ENCODE measurements at regions not wholly inside any gene's neighbourhood (a gene's known extent, or its start where the extent isn't known, plus 50 kb on each side); places are given as distances from the start of the nearest gene placed in this dataset.

- Mint-ChIP-seq H3K9me3 (peaks cover 13% of the 10 kb centered on the region), H3K27me3 (ENCODE audit: low read depth) (peaks cover 7% of the 10 kb centered on the region), H3K27ac (no peak overlapping the region), H3K4me3 (no peak overlapping the region), H3K36me3 (ENCODE audit: low read depth) (no peaks in the 10 kb centered on the region), H3K4me1 (ENCODE audit: low read depth) (no peaks in the 10 kb centered on the region)
- CTCF ChIA-PET: no interaction called here
- intact Hi-C loops (cut with micrococcal nuclease): no loop called here
- no peak for DNase-seq
Measured at GRCh38 chr5:174159327-174160114, 114.0 kb downstream of the NSG2 start.

- no peak for DNase-seq
- intact Hi-C loops (cut with micrococcal nuclease): no loop called here
- CTCF ChIA-PET: no interaction called here
- H3K4me1 Mint-ChIP-seq (ENCODE audit: low read depth): no peaks in the 10 kb centered on the region
- H3K27me3 Mint-ChIP-seq (ENCODE audit: low read depth): peaks cover 14% of the 10 kb centered on the region
- H3K4me3 Mint-ChIP-seq: no peak overlapping the region
- no peaks in the 10 kb centered on the region for H3K36me3 Mint-ChIP-seq (ENCODE audit: low read depth)
- peaks cover 4% of the 10 kb centered on the region for H3K9me3 Mint-ChIP-seq
- H3K27ac Mint-ChIP-seq: no peak overlapping the region
Measured at GRCh38 chr5:174165406-174165805, 119.9 kb downstream of the NSG2 start.

- H3K36me3 Mint-ChIP-seq (ENCODE audit: low read depth): no peaks in the 10 kb centered on the region
- H3K9me3 Mint-ChIP-seq: peaks cover 4% of the 10 kb centered on the region
- intact Hi-C loops (cut with micrococcal nuclease): no loop called here
- no peaks in the 10 kb centered on the region for H3K4me1 Mint-ChIP-seq (ENCODE audit: low read depth)
- no peak overlapping the region for H3K4me3 Mint-ChIP-seq
- no peak overlapping the region for H3K27ac Mint-ChIP-seq
- CTCF ChIA-PET: no interaction called here
- no peak for DNase-seq
- H3K27me3 Mint-ChIP-seq (ENCODE audit: low read depth): peaks cover 10% of the 10 kb centered on the region
Measured at GRCh38 chr5:174166231-174167079, 120.9 kb downstream of the NSG2 start.

- Mint-ChIP-seq H3K27ac (no peak overlapping the region), H3K36me3 (ENCODE audit: low read depth) (no peaks in the 10 kb centered on the region), H3K27me3 (ENCODE audit: low read depth) (peaks cover 10% of the 10 kb centered on the region), H3K4me1 (ENCODE audit: low read depth) (no peaks in the 10 kb centered on the region), H3K9me3 (peaks cover 4% of the 10 kb centered on the region), H3K4me3 (no peak overlapping the region)
- no peak for DNase-seq
- CTCF ChIA-PET: no interaction called here
- intact Hi-C loops (cut with micrococcal nuclease): no loop called here
Measured at GRCh38 chr5:174167080-174167910, 121.8 kb downstream of the NSG2 start.

GRCh38 chr5:174172152-174172551 lies 126.6 kb downstream of the NSG2 start:
- Mint-ChIP-seq H3K4me3 (no peak overlapping the region), H3K36me3 (ENCODE audit: low read depth) (no peaks in the 10 kb centered on the region), H3K27ac (no peak overlapping the region), H3K9me3 (peaks cover 4% of the 10 kb centered on the region), H3K27me3 (ENCODE audit: low read depth) (peaks cover 13% of the 10 kb centered on the region), H3K4me1 (ENCODE audit: low read depth) (no peaks in the 10 kb centered on the region)
- no peak for DNase-seq
- intact Hi-C loops (cut with micrococcal nuclease): no loop called here
- CTCF ChIA-PET: no interaction called here

GRCh38 chr5:174172566-174172965 lies 127.1 kb downstream of the NSG2 start:
- Mint-ChIP-seq H3K36me3 (ENCODE audit: low read depth) (no peaks in the 10 kb centered on the region), H3K27ac (no peak overlapping the region), H3K9me3 (peaks cover 4% of the 10 kb centered on the region), H3K4me1 (ENCODE audit: low read depth) (no peaks in the 10 kb centered on the region), H3K4me3 (no peak overlapping the region), H3K27me3 (ENCODE audit: low read depth) (peaks cover 13% of the 10 kb centered on the region)
- DNase-seq: no peak
- CTCF ChIA-PET: no interaction called here
- intact Hi-C loops (cut with micrococcal nuclease): no loop called here

DNA sequence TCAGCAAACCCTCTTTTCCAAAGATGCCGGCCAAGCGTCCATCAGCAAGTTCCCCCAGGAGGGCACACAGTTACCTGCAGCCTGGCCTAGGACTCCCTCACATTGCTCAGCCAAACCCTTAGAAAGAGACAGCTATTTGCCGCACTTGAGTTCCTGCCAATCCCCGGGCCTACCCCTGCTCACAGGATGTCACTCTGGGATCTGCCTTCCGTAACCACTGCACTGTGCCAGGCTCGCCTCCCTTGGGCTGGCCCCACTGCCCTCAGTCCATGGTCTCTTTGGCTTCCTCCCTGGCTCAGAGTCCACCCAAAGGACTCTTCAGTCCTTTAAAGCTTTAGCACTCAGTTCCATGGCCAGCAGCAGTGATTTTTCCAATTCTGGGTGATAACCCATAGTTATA lies 128.3 kb downstream of the NSG2 start:
- intact Hi-C loops (cut with micrococcal nuclease): no loop called here
- no peak for DNase-seq
- Mint-ChIP-seq H3K9me3 (peaks cover 2% of the 10 kb centered on the region), H3K4me1 (ENCODE audit: low read depth) (no peaks in the 10 kb centered on the region), H3K4me3 (no peak overlapping the region), H3K27me3 (ENCODE audit: low read depth) (peaks cover 13% of the 10 kb centered on the region), H3K27ac (no peak overlapping the region), H3K36me3 (ENCODE audit: low read depth) (no peaks in the 10 kb centered on the region)
- CTCF ChIA-PET: no interaction called here

DNA sequence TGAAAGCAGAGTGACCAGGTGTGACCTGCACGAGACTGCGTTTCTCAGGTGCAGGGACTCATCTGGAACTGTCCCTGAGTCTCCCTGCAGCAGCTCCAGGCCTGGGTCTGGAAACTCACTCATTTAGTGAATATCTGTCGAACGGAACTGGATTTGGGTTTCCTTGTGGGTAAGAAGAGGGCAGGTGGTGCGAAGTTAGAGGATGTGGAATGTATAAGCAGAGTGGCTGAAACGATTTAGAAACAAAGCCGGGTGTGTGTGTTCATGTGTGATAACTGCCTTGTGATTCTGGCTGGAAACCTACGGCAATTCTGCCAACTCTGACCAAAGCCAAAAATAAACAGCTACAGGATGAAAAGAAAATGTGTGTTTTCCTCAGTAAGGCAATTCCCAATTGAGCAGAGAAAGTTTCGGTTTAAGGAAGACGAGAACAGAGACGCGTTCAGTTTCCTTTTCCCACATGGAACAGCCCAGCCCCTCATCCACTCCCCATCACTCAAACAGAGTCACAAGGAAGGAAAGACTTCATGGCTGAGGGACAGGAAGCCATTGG lies 130.3 kb downstream of the NSG2 start:
- Mint-ChIP-seq H3K27ac (no peak overlapping the region), H3K9me3 (no peaks in the 10 kb centered on the region), H3K4me1 (ENCODE audit: low read depth) (no peaks in the 10 kb centered on the region), H3K27me3 (ENCODE audit: low read depth) (peaks cover 13% of the 10 kb centered on the region), H3K36me3 (ENCODE audit: low read depth) (no peaks in the 10 kb centered on the region), H3K4me3 (no peak overlapping the region)
- DNase-seq: no peak
- intact Hi-C loops (cut with micrococcal nuclease): no loop called here
- CTCF ChIA-PET: no interaction called here

- Mint-ChIP-seq H3K4me1 (ENCODE audit: low read depth) (no peaks in the 10 kb centered on the region), H3K27ac (no peak overlapping the region), H3K9me3 (no peaks in the 10 kb centered on the region), H3K27me3 (ENCODE audit: low read depth) (peaks cover 15% of the 10 kb centered on the region), H3K36me3 (ENCODE audit: low read depth) (no peaks in the 10 kb centered on the region), H3K4me3 (no peak overlapping the region)
- CTCF ChIA-PET: no interaction called here
- DNase-seq: no peak
- intact Hi-C loops (cut with micrococcal nuclease): no loop called here
Measured at GRCh38 chr5:174176511-174176910, 131.0 kb downstream of the NSG2 start.

GRCh38 chr5:174177531-174177930 lies 132.0 kb downstream of the NSG2 start:
- intact Hi-C loops (cut with micrococcal nuclease): no loop called here
- Mint-ChIP-seq H3K36me3 (ENCODE audit: low read depth) (no peaks in the 10 kb centered on the region), H3K4me3 (no peak overlapping the region), H3K4me1 (ENCODE audit: low read depth) (no peaks in the 10 kb centered on the region), H3K9me3 (no peaks in the 10 kb centered on the region), H3K27me3 (ENCODE audit: low read depth) (peaks cover 15% of the 10 kb centered on the region), H3K27ac (no peak overlapping the region)
- no peak for DNase-seq
- CTCF ChIA-PET: no interaction called here

GRCh38 chr5:174177976-174178605 lies 132.6 kb downstream of the NSG2 start:
- DNase-seq: no peak

DNA sequence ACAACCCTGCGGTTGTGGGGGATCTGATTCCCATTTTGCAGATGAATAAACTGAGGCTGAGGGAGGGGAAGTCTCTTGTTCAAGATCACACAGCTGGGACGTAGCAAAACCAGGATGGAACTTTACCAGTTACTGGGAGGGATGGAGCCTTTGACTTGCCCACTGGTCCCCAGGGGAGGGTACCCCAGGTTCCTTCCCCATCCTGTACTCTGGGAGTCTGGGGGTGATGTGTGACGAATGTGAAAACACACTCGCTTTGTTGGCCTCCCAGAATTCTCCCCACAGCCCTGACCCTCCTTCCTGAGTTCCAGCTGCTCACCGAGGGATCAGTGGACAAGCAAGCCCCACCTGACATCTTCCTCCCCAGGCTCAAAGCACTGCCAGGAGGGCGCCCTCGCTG lies 135.1 kb downstream of the NSG2 start:
- Mint-ChIP-seq H3K27me3 (ENCODE audit: low read depth) (peaks cover 10% of the 10 kb centered on the region), H3K4me1 (ENCODE audit: low read depth) (no peaks in the 10 kb centered on the region), H3K9me3 (no peaks in the 10 kb centered on the region), H3K27ac (no peak overlapping the region), H3K36me3 (ENCODE audit: low read depth) (no peaks in the 10 kb centered on the region), H3K4me3 (no peak overlapping the region)
- intact Hi-C loops (cut with micrococcal nuclease): no loop called here
- CTCF ChIA-PET: no interaction called here
- no peak for DNase-seq

More at GRCh38 chr5:174177976-174178605, 132.6 kb downstream of the NSG2 start:
- Mint-ChIP-seq H3K4me1 (ENCODE audit: low read depth) (no peaks in the 10 kb centered on the region), H3K36me3 (ENCODE audit: low read depth) (no peaks in the 10 kb centered on the region), H3K27me3 (ENCODE audit: low read depth) (peaks cover 15% of the 10 kb centered on the region), H3K4me3 (no peak overlapping the region), H3K27ac (no peak overlapping the region), H3K9me3 (no peaks in the 10 kb centered on the region)
- intact Hi-C loops (cut with micrococcal nuclease): no loop called here
- CTCF ChIA-PET: interaction anchor here (1.2 kb wide), 1 partner anchor 139 kb away, joined by 3 read pairs; no protein-coding TSS in a partner anchor
